HFF-Myc (cell line): ENCODE measurements at regions not wholly inside any gene's neighbourhood (a gene's known extent, or its start where the extent isn't known, plus 50 kb on each side); places are given as distances from the start of the nearest gene placed in this dataset.

Experiments used
- DNase-seq: peaks from one replicate; pipeline ENCODE4 v3.0.0-alpha.2; 2011; ENCODE audit warnings: low read depth; ENCODE audit errors: extremely low read depth
- H3K4me3 ChIP-seq: replicated peaks from 2 replicates; pipeline ENCODE4 v1.5.1; 2011; ENCODE audit warnings: low read depth, mild to moderate bottlenecking, control low read depth, low read length
- CTCF ChIP-seq: IDR thresholded peaks from 2 replicates; pipeline ENCODE4 v1.5.1; 2012; ENCODE audit warnings: mild to moderate bottlenecking, low read depth, low read length, control low read depth; ENCODE audit errors: missing control alignments

- no peak for DNase-seq
- no peak for TF ChIP-seq CTCF
- no peak overlapping the region for H3K4me3 ChIP-seq
These were observed 456.9 kb upstream of the JAG1 start for GRCh38 chr20:11130554-11131166.

- no peak overlapping the region for H3K4me3 ChIP-seq
- TF ChIP-seq CTCF: no peak
- no peak for DNase-seq
These were observed 459.1 kb upstream of the JAG1 start for GRCh38 chr20:11132819-11133415.

GRCh38 chr20:11136691-11137090 is 462.9 kb upstream of the JAG1 start:
- no peak for TF ChIP-seq CTCF
- H3K4me3 ChIP-seq: no peak overlapping the region
- DNase-seq: no peak

GRCh38 chr20:11137688-11138087 is 463.9 kb upstream of the JAG1 start:
- no peak for TF ChIP-seq CTCF
- DNase-seq: no peak

GRCh38 chr20:11140359-11140758 is 466.6 kb upstream of the JAG1 start:
- DNase-seq: no peak
- TF ChIP-seq CTCF: no peak
- no peak overlapping the region for H3K4me3 ChIP-seq

More at GRCh38 chr20:11137688-11138087, 463.9 kb upstream of the JAG1 start:
- H3K4me3 ChIP-seq: no peak overlapping the region

- DNase-seq: no peak
- no peak overlapping the region for H3K4me3 ChIP-seq
- no peak for TF ChIP-seq CTCF
These were observed 469.7 kb upstream of the JAG1 start for GRCh38 chr20:11143481-11143880.
